Activated T-helper 1 cell treated with anti-CD3 and anti-CD28 coated beads, Interleukin-2, amount 50 U/mL, for 16 hours (primary cell): ENCODE measurements at regions not wholly inside any gene's neighbourhood (a gene's known extent, or its start where the extent isn't known, plus 50 kb on each side); places are given as distances from the start of the nearest gene placed in this dataset.

Source experiments
- DNase-seq, 2 donors: peaks; one replicate each; pipeline ENCODE4 v3.0.0-alpha.2; 2020; ENCODE audit warnings: low read depth in 1 of 2, low spot score in 1 of 2

DNA sequence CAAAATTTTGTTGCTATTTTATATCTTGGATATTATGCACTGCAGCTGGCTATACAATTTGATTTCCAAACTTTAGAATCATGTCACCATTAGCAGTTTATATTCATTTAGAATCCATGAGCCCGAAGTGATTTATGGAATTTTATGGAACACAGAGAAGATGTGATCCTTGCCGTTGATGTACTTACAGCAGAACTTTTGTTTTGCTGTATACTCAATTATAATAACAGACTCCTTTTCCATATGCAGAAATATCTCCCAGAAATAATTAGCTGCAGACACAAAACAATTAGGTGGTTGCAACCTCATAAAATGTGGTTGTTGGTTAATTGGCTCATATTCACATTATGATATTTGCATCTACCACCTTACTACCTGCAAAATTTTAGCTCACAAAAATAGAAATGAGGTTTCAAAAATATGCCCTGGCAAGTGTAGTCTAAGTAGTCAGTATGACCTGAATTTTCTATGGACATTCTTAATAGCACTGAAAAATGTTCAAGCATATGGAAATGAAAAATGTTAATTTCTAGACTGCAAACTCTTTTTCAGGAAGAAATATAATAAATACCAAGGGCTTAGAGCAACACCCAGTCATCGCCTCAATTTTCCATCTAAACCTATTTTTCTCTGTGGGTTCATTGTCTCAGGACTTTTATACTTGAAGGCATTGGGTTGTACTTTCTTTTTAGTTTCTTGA is 997.6 kb downstream of the MCTP2 start:
- no peak for DNase-seq

DNA sequence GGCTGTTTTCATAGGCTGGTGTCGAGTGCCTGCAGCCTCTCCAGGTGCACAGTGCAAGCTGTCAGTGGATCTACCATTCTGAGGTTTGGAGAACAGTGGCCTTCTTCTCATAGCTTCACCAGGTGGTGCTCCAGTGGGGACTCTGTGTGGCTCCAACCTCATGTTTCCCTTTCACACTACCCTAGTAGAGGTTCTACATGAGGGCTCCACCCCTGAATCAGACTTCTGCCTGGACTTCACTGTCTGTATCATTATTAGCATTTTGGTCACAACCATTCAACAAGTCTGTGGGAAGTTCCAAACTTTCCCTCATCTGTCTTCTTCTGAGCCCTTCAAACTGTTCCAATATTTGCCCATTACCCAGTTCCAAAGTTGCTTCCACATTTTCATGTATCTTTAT is 1003.7 kb downstream of the MCTP2 start:
- no peak for DNase-seq

DNA sequence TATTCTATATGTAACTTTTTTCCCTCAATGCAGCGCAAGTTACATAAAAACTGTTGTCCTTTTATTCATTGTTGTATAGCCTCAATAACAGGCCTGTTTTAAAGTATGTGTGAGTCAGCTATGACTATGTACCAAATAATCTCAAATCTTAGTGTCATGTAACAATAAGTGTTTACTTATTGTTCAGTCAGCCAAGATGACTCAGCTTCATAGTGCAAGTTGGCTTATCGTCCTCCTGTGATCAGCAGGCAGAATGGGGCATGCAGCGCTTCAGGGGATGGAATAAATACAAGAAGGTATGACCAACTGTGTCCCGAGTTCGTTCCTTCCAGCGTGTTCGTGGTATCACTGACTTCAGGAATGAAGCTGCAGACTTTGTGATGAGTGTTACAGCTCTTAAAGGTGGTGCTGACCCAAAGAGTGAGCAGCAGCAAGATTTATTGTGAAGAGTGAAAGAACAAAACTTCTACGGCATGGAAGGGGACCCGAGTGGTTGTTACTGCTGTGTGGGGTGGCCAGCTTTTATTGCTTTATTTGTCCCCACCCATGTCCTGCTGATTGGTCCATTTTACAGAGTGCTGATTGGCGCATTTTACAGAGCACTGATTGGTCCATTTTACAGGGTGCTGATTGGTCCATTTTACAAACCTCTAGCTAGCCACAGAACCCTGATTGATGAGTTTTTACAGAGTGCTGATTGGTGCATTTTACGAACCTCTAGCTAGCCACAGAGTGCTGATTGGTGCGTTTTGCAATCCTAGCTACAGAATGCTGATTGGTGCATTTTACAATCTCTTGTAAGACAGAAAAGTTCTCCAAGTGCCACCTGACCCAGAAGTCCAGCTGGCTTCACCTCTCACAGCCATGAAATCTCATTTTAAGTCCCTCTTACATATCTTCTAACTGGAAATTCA is 1016.0 kb downstream of the MCTP2 start:
- no peak for DNase-seq

DNA sequence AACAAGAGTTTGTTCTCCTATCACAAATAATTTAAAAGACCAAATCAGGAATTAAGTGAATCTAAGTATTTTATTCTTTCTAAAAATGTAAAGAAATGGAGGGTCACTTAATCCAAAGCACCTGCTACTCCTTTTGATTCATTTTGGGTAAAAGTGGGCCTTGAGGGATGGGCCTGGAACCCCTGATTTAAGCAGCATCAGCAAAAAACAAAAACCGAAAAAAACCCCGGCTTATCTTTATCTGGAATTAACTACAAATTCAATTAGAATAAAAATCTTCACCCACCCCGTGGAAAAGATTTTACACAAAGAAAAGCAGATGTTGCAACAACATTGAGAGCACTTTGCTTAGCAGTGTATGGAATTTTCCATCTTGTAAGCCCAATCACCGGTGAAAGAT is 1018.2 kb downstream of the MCTP2 start:
- DNase-seq: no peak

DNA sequence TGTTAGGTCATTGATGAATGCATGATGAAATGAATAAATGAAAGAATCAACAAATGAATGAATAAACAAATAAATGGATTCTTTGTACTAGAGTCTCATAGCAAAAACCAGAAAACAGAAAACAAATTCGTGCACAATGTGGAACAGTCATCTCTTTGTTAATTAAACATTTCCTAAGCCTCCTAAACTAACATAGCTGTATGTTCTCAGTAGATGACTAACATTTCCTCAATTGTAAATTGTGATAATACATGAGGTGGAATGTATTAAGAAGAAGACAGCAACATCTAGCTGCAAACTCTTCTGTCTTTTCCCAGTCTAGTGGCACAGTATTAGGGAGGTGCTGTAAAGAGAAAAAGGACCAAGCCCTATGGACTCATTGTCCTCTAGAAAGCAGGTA is 1021.0 kb downstream of the MCTP2 start:
- DNase-seq: no peak

DNA sequence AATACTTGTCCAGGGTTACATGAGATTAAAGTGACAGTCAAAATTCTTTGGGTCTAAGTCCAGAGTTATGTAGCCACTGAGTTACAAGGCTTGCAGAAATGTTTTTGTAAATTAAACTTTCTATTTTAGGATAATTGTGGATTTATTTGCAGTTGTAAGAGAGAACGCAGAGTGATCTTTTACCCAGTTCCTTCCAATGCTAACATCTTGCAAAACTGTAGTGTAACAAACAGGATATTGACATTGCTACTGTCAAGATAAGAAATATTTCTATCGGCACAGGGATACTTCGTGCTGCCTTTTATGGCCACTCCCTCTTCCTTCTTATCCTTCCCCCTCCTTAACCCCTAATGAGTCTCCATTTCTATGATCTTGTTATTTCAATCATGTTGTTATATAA is 1022.9 kb downstream of the MCTP2 start:
- no peak for DNase-seq

DNA sequence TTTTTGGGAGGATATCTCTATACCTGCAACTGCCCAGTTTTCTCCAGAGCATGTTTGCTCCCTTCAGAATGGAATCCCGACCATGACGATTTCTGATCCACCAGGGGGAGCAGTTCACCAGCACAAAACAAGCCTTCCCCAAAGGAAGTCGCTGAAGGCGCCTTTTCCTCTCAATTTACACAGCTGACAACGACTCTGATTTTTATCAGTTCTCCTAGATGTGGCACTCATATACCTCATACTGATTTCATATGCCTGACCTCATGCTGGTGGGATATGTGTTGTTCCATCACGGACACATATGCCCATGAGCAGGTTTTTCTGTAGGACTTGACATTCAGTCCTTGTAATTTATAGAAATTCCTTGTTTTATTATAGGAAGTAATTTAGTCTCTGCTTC is 1028.2 kb downstream of the MCTP2 start:
- peak; percentile 4 to 5 for DNase-seq

DNA sequence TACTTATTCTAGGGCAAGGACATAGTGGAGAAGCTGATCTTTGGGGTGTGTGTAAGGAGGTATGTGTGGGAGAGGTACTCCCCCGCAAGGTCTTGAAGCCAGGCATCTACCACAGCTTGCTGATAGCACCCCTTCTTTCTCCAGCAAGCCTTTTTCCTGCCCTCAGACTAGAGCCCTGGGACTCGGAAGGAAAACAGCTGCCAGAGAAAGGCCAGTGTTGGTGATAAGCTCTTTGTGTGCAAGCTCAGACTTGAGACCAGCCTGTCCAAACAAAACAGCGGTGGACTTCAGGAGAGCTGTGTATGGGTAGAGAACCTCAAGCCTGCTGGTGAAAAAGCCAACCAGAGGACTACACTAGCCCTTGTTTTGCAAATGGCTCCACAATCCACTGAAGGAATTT is 1028.6 kb downstream of the MCTP2 start:
- no peak for DNase-seq

DNA sequence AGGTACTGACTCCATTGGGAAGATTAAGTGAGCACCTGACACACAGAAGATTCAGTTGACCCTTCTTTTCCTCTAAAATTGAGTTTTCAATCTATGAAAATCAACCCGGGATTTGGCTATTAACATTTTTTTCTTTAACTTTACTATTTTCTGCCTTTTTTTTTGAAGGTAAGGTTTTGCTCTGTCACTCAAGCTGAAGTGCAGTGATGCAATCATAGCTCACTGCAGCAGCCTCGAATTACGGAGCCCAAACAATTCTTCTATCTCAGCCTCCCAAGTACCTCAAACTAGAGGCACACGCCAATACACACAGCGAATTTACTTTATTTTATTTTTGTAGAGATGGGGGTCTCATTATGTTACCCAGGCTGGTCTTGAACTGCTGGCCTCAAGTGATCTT is 1029.5 kb downstream of the MCTP2 start:
- no peak for DNase-seq

DNA sequence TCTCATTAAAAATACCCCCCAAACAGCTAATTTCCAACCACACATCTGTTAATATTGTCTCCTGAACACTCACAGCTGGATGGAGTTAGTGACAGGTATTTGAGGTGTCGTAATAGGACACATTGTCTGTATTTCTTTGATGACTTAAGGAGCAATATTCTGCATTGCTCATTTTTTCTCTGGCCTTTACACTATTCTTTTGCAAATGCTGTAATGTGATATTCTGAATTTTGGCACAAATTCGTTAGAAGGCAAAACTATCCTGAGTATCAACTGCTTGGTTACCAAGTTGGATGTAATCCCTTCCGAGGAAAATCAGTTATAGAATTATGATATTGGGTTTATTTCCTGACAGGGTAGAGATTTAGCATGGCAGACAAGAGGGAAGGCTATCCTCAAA is 1030.2 kb downstream of the MCTP2 start:
- no peak for DNase-seq

DNA sequence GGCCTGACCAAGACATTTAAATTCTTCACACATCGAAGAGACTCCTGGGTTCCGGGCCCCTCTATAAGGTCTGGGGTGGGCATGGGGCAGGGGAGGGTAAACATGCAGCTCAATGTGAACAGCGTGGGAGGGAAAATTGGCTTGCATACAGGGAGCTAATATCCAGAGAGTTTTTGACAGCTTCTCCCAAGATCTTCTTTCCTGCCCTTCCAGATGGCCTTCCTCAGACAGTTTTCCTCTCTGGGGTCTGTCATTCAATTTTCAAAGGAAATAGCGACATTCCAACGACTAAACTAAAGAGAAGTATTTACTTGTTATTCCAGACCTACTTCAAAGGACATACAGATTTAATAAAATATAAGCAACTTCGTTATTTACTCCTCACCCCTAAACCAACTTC is 1030.6 kb downstream of the MCTP2 start:
- DNase-seq: no peak

DNA sequence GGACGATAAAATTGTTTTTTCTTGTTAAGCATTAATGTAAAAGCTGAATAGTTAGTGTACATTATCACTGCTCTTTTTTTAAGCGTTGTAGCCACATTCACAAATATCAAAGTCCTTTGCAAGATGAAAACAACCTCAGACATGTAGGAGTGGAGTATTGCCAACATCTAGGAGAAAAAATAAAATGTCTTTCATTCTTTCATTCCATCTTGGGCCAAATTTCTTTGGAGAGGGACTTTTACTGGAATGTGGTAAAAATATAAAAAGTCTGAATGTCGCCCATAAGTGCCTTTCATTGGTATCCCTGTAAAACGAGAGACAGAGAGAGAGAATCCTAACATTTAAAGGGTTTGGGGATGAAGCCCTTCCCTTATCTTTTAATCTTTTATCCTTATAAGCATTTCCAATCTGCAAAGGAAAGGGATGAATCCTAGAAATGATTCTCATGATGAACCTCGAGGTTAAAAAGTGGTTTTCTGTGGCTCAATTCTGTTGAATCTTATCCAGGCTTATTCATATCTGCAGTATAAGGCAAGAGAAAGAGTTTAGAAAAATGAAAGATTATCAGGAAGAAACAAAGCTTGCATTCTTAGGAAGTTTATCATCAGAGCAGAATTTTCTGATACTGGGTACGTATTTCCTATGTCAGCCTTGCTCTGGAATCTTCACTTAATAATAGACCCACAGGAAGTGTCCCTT is 1031.7 kb downstream of the MCTP2 start:
- no peak for DNase-seq

DNA sequence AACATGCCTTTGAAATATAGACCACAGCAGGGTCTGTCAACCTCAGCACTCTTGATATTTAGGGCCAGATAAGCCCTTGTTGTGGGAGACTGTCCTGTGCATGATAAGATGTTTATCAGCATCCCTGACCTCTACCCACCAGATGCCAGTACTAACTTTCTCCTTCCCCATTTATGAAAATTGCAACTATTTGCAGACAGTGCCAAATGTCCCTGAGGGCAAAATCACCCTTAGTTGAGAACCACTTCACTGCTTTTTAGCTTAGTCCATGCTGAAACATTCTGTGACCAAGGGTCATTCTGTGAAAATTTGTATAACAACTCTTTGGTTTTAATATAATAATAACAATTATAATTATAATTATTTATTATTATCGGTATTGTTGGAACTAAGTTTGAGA is 1032.4 kb downstream of the MCTP2 start:
- DNase-seq: no peak

DNA sequence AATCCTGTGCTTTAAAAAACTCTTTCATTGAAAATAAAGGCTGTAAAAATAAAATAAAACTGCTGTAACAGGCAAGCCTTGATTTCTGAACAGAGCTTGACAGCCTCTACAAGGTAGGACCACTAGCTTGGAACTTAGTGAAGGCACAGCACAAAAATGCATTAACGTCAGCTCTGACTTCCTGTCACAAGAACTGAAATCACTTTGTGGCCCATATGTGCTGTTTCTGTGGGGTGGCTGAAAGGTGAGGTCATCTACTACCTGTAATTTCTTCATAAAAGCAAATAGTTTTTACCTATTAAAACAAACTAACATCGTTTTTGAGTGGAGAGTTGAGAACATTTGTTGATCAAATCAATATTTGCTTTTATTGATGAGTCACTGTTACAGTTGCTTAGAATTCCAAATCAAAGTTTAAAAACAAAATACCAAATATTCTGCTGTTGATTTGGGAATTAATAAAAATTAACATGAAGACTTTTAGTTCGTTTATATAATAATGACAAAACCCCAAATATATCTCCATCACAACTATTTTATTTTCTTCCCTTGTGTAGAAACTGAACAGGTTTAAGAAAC is 1034.1 kb downstream of the MCTP2 start:
- no peak for DNase-seq

DNA sequence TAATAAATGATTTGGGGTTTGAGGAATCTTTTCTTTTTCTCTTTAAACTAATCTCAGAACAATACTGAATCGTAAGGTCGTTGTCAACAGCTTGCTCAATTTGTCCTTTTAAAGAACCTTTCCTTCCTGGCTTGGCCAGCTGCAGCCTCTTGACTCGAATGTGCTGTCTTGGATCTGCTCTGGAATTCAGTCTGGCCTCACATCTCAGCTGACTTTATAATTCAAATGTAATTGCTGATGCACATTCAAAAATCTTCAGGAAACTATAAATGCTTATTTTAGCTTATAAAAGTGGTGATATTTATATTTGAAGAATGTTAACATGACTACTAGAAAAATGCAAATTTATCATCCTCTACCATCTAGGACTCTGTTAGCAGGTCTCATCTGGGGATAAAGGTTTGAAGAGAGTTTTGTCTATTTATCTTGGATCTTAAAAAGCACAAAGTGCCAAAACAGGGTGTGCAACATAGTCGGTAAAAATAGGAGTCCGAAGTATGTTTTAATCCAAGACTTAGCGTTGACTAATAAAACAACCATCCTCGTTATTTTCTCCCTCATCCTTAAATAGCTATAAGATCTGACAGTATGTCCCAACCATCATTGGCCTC is 1035.2 kb downstream of the MCTP2 start:
- DNase-seq: no peak

DNA sequence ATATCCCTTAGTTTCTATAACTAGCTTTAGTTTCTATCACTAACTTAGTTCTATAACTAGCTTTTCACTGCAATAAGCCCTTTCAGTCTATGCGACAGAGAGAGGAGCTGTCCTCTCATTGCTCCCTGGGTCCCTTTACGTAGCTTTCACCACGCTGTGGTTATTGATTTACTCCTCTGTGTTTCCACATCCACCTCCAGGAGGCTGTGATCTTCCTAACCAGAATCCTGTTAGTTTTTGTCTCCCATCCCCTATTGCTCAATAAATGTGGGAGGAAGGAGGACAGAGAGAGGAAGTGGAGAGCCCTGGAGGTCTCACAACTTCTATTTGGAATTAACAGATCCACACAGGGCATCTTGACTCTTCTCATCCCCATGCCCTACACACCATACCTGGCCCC is 1036.1 kb downstream of the MCTP2 start:
- no peak for DNase-seq

DNA sequence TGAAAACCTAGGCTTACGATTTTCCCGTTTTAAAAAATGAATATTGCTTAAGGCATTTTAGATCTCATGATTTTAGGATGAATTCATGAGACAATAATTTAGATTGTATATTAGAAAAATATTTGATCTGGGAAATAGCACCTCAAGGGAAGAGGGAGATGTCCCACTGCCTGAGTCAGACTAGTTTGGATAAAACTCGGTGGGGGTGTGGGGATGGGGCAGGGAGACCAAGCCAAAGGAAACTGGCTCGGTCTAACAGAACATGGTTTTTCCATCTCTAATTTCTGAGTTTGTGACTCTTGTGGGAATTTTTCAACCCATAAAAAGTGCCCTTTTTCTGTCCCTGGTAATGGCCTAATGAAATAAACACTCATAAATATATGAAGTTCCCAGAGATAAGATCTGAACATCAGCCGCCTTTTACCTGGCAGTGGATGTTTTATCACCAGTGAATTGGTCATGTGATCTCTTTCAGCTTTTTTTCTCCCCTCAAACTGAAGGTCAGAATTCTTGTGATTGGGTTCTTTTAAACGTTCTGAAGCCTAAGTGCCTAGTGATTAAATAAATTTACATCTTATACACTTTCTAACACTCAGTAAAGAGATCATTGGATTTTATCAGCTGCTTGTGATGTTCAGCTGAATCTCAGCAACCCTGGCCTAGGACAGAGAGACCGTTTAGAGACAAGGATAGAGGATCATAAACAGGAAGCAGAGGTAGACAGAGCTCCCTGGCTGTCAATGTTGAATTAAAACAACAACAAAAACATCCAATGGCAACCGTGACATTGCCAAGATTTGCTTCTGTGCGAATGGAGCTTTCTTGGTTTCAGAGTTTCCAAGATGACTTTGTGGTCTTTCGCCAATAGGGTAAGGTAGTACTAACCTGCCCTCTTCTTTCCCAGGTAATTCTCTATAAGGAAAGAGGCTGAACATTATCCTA is 1038.2 kb downstream of the MCTP2 start:
- DNase-seq: no peak

DNA sequence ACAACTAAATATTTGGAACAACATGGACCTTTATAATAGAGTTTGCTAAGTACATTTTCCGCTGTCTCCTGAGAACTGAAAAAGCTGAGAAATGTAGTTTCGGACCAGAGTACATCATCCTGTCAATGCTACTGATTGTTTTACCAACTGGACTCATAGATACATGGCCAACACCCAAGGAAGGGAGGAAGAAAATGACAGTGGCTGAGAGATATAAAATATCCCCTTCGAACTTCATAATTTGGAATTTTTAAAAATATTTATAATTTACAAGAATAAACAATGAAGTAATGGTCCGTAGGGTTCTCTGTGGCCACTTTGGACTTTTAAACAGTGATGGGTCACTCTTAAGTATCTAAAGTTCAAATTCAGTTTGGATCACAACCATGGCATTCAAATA is 1042.7 kb downstream of the MCTP2 start:
- no peak for DNase-seq

DNA sequence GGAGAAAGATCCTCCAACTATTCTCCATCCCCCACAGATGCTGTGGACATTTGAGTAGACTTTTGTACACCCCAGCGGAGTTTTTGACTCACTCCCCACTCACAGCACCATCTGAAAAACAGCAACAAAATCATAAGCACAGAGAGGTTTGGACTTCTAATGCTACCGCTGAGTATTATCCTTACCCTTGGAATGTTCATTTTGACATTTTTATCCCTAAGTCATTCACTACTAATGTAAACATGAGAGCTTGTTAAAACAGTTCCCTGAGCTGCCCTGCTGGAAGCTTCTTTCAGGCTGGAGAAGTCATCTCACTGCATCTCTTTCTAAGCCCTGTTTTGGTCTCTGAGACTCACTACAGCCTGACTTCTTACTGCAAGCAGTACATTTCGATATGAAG is 1045.9 kb downstream of the MCTP2 start:
- no peak for DNase-seq
